ENCODE measurements at regions not wholly inside any gene's neighbourhood (a gene's known extent, or its start where the extent isn't known, plus 50 kb on each side); places are given as distances from the start of the nearest gene placed in this dataset.

GRCh38 chr7:17651863-17652385, 288.4 kb downstream of the SNX13 start:
- H3K4me1 ChIP-seq, result no peaks in the 10 kb centered on the region
- no peaks in the 10 kb centered on the region for H3K9me3 ChIP-seq
- no peak overlapping the region for H3K27ac ChIP-seq
- TF ChIP-seq POLR2A (IDR thresholded peaks at IDR 0.05) (no peak), CTCF (IDR thresholded peaks at IDR 0.05 in 4 of 5, conservative IDR thresholded peaks at IDR 0.05 in 1 of 5) (peak in 1 of 5 experiments; percentile 19)
- H3K4me3 ChIP-seq, result no peak overlapping the region
- DNase-seq (peak in 1 of 2 donors; percentile 14), ATAC-seq (peak; percentile 78 to 89)
- no peaks in the 10 kb centered on the region for H3K36me3 ChIP-seq
- no peaks in the 10 kb centered on the region for H3K27me3 ChIP-seq
- intact Hi-C loops (cut with DNase I; ENCODE audit: low total_unique reads), result no loop called here
- in situ Hi-C loops (cut with MboI; ENCODE audit: low sequenced_read_pairs in 4 of 4), result no loop called here

GRCh38 chr7:17654940-17655339, 285.4 kb downstream of the SNX13 start:
- in situ Hi-C loops (cut with MboI; ENCODE audit: low sequenced_read_pairs in 4 of 4), result no loop called here
- Histone ChIP-seq H3K9me3 (no peaks in the 10 kb centered on the region), H3K27ac (no peak overlapping the region), H3K36me3 (no peaks in the 10 kb centered on the region), H3K27me3 (no peaks in the 10 kb centered on the region), H3K4me3 (no peak overlapping the region), H3K4me1 (no peaks in the 10 kb centered on the region)
- DNase-seq, result no peak
- TF ChIP-seq POLR2A (IDR thresholded peaks at IDR 0.05), result no peak
- no peak for TF ChIP-seq CTCF (IDR thresholded peaks at IDR 0.05 in 4 of 5, conservative IDR thresholded peaks at IDR 0.05 in 1 of 5)
- no peak for ATAC-seq
- intact Hi-C loops (cut with DNase I; ENCODE audit: low total_unique reads), result no loop called here

- no peak for ATAC-seq
- TF ChIP-seq CTCF (IDR thresholded peaks at IDR 0.05 in 4 of 5, conservative IDR thresholded peaks at IDR 0.05 in 1 of 5) (no peak), POLR2A (IDR thresholded peaks at IDR 0.05) (no peak)
- in situ Hi-C loops (cut with MboI; ENCODE audit: low sequenced_read_pairs in 4 of 4) (no loop called here), intact Hi-C loops (cut with DNase I; ENCODE audit: low total_unique reads) (no loop called here)
- H3K27me3 ChIP-seq, result no peaks in the 10 kb centered on the region
- no peak overlapping the region for H3K4me3 ChIP-seq
- no peak overlapping the region for H3K27ac ChIP-seq
- no peaks in the 10 kb centered on the region for H3K4me1 ChIP-seq
- no peak for DNase-seq
- H3K9me3 ChIP-seq, result no peaks in the 10 kb centered on the region
- no peaks in the 10 kb centered on the region for H3K36me3 ChIP-seq
Observed at GRCh38 chr7:17659126-17659525, 281.2 kb downstream of the SNX13 start.

- no peaks in the 10 kb centered on the region for H3K36me3 ChIP-seq
- TF ChIP-seq POLR2A (IDR thresholded peaks at IDR 0.05) (no peak), CTCF (IDR thresholded peaks at IDR 0.05 in 4 of 5, conservative IDR thresholded peaks at IDR 0.05 in 1 of 5) (no peak)
- no peaks in the 10 kb centered on the region for H3K9me3 ChIP-seq
- ATAC-seq (no peak), DNase-seq (no peak)
- H3K27me3 ChIP-seq, result no peaks in the 10 kb centered on the region
- no peak overlapping the region for H3K4me3 ChIP-seq
- no peaks in the 10 kb centered on the region for H3K4me1 ChIP-seq
- in situ Hi-C loops (cut with MboI; ENCODE audit: low sequenced_read_pairs in 4 of 4), result no loop called here
- H3K27ac ChIP-seq, result no peak overlapping the region
- intact Hi-C loops (cut with DNase I; ENCODE audit: low total_unique reads), result no loop called here
Observed at GRCh38 chr7:17660116-17660515, 280.2 kb downstream of the SNX13 start.

GRCh38 chr7:17661982-17662585, 278.2 kb downstream of the SNX13 start:
- intact Hi-C loops (cut with DNase I; ENCODE audit: low total_unique reads) (no loop called here), in situ Hi-C loops (cut with MboI; ENCODE audit: low sequenced_read_pairs in 4 of 4) (no loop called here)
- no peak for DNase-seq
- H3K4me1 ChIP-seq, result no peaks in the 10 kb centered on the region
- H3K9me3 ChIP-seq, result no peaks in the 10 kb centered on the region
- H3K27ac ChIP-seq, result no peak overlapping the region
- H3K27me3 ChIP-seq, result no peaks in the 10 kb centered on the region
- ATAC-seq, result no peak
- TF ChIP-seq POLR2A (IDR thresholded peaks at IDR 0.05) (no peak), CTCF (IDR thresholded peaks at IDR 0.05 in 4 of 5, conservative IDR thresholded peaks at IDR 0.05 in 1 of 5) (no peak)
- no peak overlapping the region for H3K4me3 ChIP-seq
- H3K36me3 ChIP-seq, result no peaks in the 10 kb centered on the region
